ENCODE measurements at regions not wholly inside any gene's neighbourhood (a gene's known extent, or its start where the extent isn't known, plus 50 kb on each side); places are given as distances from the start of the nearest gene placed in this dataset.

- no peak for TF ChIP-seq CTCF (IDR thresholded peaks at IDR 0.05)
- no peak for TF ChIP-seq POLR2AphosphoS5 (IDR thresholded peaks at IDR 0.05)
Measured at GRCh38 chr7:153951316-153951715, 100.9 kb upstream of the DPP6 start.
